Astrocyte of the spinal cord (primary cell): ENCODE measurements at regions not wholly inside any gene's neighbourhood (a gene's known extent, or its start where the extent isn't known, plus 50 kb on each side); places are given as distances from the start of the nearest gene placed in this dataset.

Experiments
- DNase-seq: peaks from one replicate; pipeline ENCODE4 v3.0.0; 2011; ENCODE audit warnings: low read depth, low spot score
- H3K4me3 ChIP-seq: 2 replicates; pipeline ENCODE4 v1.5.1; 2011; ENCODE audit warnings: low read depth, mild to moderate bottlenecking, low read length, moderate library complexity
- CTCF ChIP-seq: IDR thresholded peaks from 2 replicates; pipeline ENCODE4 v1.5.1; 2012; ENCODE audit warnings: low read depth, mild to moderate bottlenecking, low read length, inconsistent platforms
- in situ Hi-C: cut with HindIII; loops from 2 replicates; pipeline ENCODE4 v1.10.0; 2017; ENCODE audit warnings: low sequenced_read_pairs

- H3K4me3 ChIP-seq: no peak overlapping the region
- in situ Hi-C loops: no loop called here
- no peak for DNase-seq
- TF ChIP-seq CTCF: no peak
Observed at GRCh38 chr2:126753501-126754212, 97.7 kb downstream of the GYPC start.

- no peak for DNase-seq
- in situ Hi-C loops: no loop called here
- no peak for TF ChIP-seq CTCF
- H3K4me3 ChIP-seq: no peak overlapping the region
Observed at GRCh38 chr2:126754240-126755004, 98.5 kb downstream of the GYPC start.

GRCh38 chr2:126756125-126756524, 100.2 kb downstream of the GYPC start:
- no peak for TF ChIP-seq CTCF
- no peak overlapping the region for H3K4me3 ChIP-seq
- DNase-seq: no peak
- in situ Hi-C loops: no loop called here

- in situ Hi-C loops: no loop called here
- no peak for TF ChIP-seq CTCF
- DNase-seq: no peak
- H3K4me3 ChIP-seq: no peak overlapping the region
Observed at GRCh38 chr2:126761256-126761980, 105.5 kb downstream of the GYPC start.

- no peak for TF ChIP-seq CTCF
- in situ Hi-C loops: no loop called here
- DNase-seq: no peak
- H3K4me3 ChIP-seq: no peak overlapping the region
Observed at GRCh38 chr2:126761981-126762878, 106.3 kb downstream of the GYPC start.

- in situ Hi-C loops: no loop called here
Observed at GRCh38 chr2:126764686-126765265, 108.8 kb downstream of the GYPC start.

More at GRCh38 chr2:126764686-126765265, 108.8 kb downstream of the GYPC start:
- no peak for DNase-seq
- no peak for TF ChIP-seq CTCF
- no peak overlapping the region for H3K4me3 ChIP-seq
